HepG2 (cell line): ENCODE measurements at regions not wholly inside any gene's neighbourhood (a gene's known extent, or its start where the extent isn't known, plus 50 kb on each side); places are given as distances from the start of the nearest gene placed in this dataset.

Experiments
- GATA4 ChIP-seq: sonication (generic); IDR thresholded peaks from 2 replicates; pipeline ENCODE4 v1.6.1; 2016; ENCODE audit warnings: antibody characterized with exemption, low read depth, borderline replicate concordance
- GFI1 ChIP-seq: sonication (generic); formaldehyde crosslinking; IDR thresholded peaks from 2 replicates; pipeline ENCODE4 v1.5.0; 2020; ENCODE audit warnings: missing genetic modification reagents, mild to moderate bottlenecking, borderline replicate concordance
- HMG20A ChIP-seq: IDR thresholded peaks from 2 replicates; pipeline ENCODE4 v1.6.1; 2016; ENCODE audit warnings: borderline replicate concordance
- HNF4G ChIP-seq, 2 experiments: sonication (generic) in 1 of 2; formaldehyde crosslinking in 1 of 2; IDR thresholded peaks; 2 replicates each; pipeline versions ENCODE4 v1.4.0 to v1.6.1; 2011 to 2020; ENCODE audit warnings: borderline replicate concordance in 2 of 2, low read depth in 2 of 2, mild to moderate bottlenecking in 2 of 2, low read length in 1 of 2, missing genetic modification reagents in 1 of 2, moderate library complexity in 1 of 2
- HNRNPH1 ChIP-seq: fragments of 200-400 bp; formaldehyde crosslinking; optimal IDR thresholded peaks from 2 replicates; pipeline ENCODE3; 2017; ENCODE audit warnings: mild to moderate bottlenecking, low read depth, low read length
- JUN ChIP-seq: sonication (generic); formaldehyde crosslinking; IDR thresholded peaks from 2 replicates; pipeline ENCODE4 v1.4.0; 2020; ENCODE audit warnings: mild to moderate bottlenecking, missing genetic modification reagents
- LCORL ChIP-seq, 2 experiments: fragments of 450-650 bp in 1 of 2; sonication (generic) in 1 of 2; formaldehyde crosslinking in 1 of 2; IDR thresholded peaks; 2 replicates each; pipeline versions ENCODE4 v1.5.0 to v1.6.1; 2017 to 2020; ENCODE audit warnings: antibody characterized with exemption in 1 of 2, missing genetic modification reagents in 1 of 2
- NCOA2 ChIP-seq: sonication (generic); formaldehyde crosslinking; IDR thresholded peaks from 2 replicates; pipeline ENCODE4 v1.8.0; 2022; ENCODE audit warnings: inconsistent platforms
- NR2F6 ChIP-seq, 2 experiments: IDR thresholded peaks; 2 replicates each; pipeline ENCODE4 v1.6.1; 2016; ENCODE audit warnings: antibody characterized with exemption in 1 of 2, mild to moderate bottlenecking in 1 of 2
- PHF5A ChIP-seq: IDR thresholded peaks from one replicate; pipeline ENCODE4 v1.6.1; 2018; ENCODE audit warnings: low read depth, missing genetic modification reagents; ENCODE audit not compliant: unreplicated experiment
- RORA ChIP-seq: sonication (generic); formaldehyde crosslinking; IDR thresholded peaks from 2 replicates; pipeline ENCODE4 v1.5.0; 2020; ENCODE audit warnings: mild to moderate bottlenecking, missing genetic modification reagents, moderate library complexity
- SATB2 ChIP-seq: sonication (generic); formaldehyde crosslinking; IDR thresholded peaks from 2 replicates; pipeline ENCODE4 v1.5.0; 2020; ENCODE audit warnings: missing genetic modification reagents
- TBX3 ChIP-seq: fragments of 450-650 bp; IDR thresholded peaks from 2 replicates; pipeline ENCODE4 v1.6.1; 2017; ENCODE audit warnings: antibody characterized with exemption, mild to moderate bottlenecking, inconsistent platforms, borderline replicate concordance
- ZKSCAN1 ChIP-seq: fragments of 150-350 bp; IDR thresholded peaks from 2 replicates; pipeline ENCODE4 v1.6.1; 2014; ENCODE audit warnings: low read length
- ZMYM3 ChIP-seq: sonication (generic); formaldehyde crosslinking; IDR thresholded peaks from 2 replicates; pipeline ENCODE4 v1.5.1; 2020; ENCODE audit warnings: mild to moderate bottlenecking, missing genetic modification reagents
- ZMYM4 ChIP-seq: sonication (generic); formaldehyde crosslinking; IDR thresholded peaks from 2 replicates; pipeline ENCODE4 v1.8.1; 2023; ENCODE audit warnings: mild to moderate bottlenecking, missing genetic modification reagents
- ZNF205 ChIP-seq: IDR thresholded peaks from 2 replicates; pipeline ENCODE4 v1.6.1; 2018; ENCODE audit warnings: missing biosample characterization, missing genetic modification reagents
- ZNF614 ChIP-seq: IDR thresholded peaks from 2 replicates; pipeline ENCODE4 v1.6.1; 2018; ENCODE audit warnings: missing biosample characterization, missing genetic modification reagents, inconsistent platforms, borderline replicate concordance
- TF ChIP-seq, protein P1 (sequence below): sonication (generic); formaldehyde crosslinking; IDR thresholded peaks from 2 replicates; pipeline ENCODE4 v1.4.0; 2020; ENCODE audit warnings: missing genetic modification reagents
- TF ChIP-seq, protein P2 (sequence below): sonication (generic); formaldehyde crosslinking; conservative IDR thresholded peaks from 2 replicates; pipeline ENCODE4 v1.5.0; 2020; ENCODE audit warnings: missing genetic modification reagents
- TF ChIP-seq, protein P3 (sequence below): sonication (generic); formaldehyde crosslinking; IDR thresholded peaks from 2 replicates; pipeline ENCODE4; 2020; ENCODE audit warnings: missing genetic modification reagents, mild to moderate bottlenecking, borderline replicate concordance
- TF ChIP-seq, protein P4 (sequence below): sonication (generic); formaldehyde crosslinking; IDR thresholded peaks from 2 replicates; pipeline ENCODE4 v1.5.0; 2020; ENCODE audit warnings: mild to moderate bottlenecking, missing genetic modification reagents, borderline replicate concordance

DNA sequence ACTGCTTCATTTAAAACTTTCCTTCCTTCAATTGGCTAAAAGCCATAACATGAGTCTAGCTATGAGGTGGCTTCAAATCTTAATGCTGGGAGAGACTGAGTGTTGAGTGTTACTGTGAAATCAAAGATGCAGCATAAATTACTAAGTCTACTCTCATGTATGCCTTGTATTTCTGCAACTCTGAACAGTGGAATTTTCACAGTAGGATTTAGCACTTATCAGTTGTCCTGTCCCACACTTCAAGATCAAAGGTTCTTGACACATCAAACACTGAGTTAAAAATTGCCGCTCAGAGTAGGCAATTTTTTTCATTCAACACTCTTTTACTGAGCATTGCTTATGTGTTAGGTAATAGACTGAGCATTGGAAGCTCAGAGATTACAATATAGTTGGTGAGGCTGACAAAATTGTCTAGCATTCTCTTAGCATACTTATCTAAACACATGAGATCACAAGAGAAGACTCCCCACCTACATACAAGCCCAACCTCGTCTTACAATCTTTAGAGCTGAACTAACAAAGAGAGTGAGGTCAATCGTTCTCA, 56.4 kb upstream of the ADORA3 start (continued):
- no peak for TF ChIP-seq LCORL (IDR thresholded peaks at IDR 0.05)
- TF ChIP-seq LCORL (CRISPR knock-in tag; IDR thresholded peaks at IDR 0.05): peak; percentile 53; the same call in 1 of the 2 replicates
- TF ChIP-seq HMG20A (CRISPR knock-in tag): peak; percentile 69; the same call in 1 of the 2 replicates
- TF ChIP-seq NCOA2 (CRISPR knock-in tag): peak; percentile 71; the same call in 1 of the 2 replicates
- TF ChIP-seq, protein P1, sequence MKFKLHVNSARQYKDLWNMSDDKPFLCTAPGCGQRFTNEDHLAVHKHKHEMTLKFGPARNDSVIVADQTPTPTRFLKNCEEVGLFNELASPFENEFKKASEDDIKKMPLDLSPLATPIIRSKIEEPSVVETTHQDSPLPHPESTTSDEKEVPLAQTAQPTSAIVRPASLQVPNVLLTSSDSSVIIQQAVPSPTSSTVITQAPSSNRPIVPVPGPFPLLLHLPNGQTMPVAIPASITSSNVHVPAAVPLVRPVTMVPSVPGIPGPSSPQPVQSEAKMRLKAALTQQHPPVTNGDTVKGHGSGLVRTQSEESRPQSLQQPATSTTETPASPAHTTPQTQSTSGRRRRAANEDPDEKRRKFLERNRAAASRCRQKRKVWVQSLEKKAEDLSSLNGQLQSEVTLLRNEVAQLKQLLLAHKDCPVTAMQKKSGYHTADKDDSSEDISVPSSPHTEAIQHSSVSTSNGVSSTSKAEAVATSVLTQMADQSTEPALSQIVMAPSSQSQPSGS (CRISPR knock-in tag): peak; percentile 74
- TF ChIP-seq, protein P2, sequence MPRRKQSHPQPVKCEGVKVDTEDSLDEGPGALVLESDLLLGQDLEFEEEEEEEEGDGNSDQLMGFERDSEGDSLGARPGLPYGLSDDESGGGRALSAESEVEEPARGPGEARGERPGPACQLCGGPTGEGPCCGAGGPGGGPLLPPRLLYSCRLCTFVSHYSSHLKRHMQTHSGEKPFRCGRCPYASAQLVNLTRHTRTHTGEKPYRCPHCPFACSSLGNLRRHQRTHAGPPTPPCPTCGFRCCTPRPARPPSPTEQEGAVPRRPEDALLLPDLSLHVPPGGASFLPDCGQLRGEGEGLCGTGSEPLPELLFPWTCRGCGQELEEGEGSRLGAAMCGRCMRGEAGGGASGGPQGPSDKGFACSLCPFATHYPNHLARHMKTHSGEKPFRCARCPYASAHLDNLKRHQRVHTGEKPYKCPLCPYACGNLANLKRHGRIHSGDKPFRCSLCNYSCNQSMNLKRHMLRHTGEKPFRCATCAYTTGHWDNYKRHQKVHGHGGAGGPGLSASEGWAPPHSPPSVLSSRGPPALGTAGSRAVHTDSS (CRISPR knock-in tag): no peak
- TF ChIP-seq ZNF205 (CRISPR knock-in tag): peak; percentile 98
- TF ChIP-seq PHF5A: no peak
- no peak for TF ChIP-seq RORA
- TF ChIP-seq NR2F6 (IDR thresholded peaks at IDR 0.05): no peak
- TF ChIP-seq NR2F6 (CRISPR knock-in tag; IDR thresholded peaks at IDR 0.05): peak; percentile 22; the same call in 1 of the 2 replicates
- peak; percentile 62; the same call in 1 of the 2 replicates for TF ChIP-seq HNF4G (IDR thresholded peaks at IDR 0.05; ENCODE audit: borderline replicate concordance, low read depth, low read length)
- TF ChIP-seq HNF4G (CRISPR knock-in tag; IDR thresholded peaks at IDR 0.05; ENCODE audit: borderline replicate concordance, low read depth): no peak
- TF ChIP-seq ZMYM3 (CRISPR knock-in tag): 0 out of 2 replicates have a peak, but pooled peaks have one; percentile 35
- TF ChIP-seq, protein P3, sequence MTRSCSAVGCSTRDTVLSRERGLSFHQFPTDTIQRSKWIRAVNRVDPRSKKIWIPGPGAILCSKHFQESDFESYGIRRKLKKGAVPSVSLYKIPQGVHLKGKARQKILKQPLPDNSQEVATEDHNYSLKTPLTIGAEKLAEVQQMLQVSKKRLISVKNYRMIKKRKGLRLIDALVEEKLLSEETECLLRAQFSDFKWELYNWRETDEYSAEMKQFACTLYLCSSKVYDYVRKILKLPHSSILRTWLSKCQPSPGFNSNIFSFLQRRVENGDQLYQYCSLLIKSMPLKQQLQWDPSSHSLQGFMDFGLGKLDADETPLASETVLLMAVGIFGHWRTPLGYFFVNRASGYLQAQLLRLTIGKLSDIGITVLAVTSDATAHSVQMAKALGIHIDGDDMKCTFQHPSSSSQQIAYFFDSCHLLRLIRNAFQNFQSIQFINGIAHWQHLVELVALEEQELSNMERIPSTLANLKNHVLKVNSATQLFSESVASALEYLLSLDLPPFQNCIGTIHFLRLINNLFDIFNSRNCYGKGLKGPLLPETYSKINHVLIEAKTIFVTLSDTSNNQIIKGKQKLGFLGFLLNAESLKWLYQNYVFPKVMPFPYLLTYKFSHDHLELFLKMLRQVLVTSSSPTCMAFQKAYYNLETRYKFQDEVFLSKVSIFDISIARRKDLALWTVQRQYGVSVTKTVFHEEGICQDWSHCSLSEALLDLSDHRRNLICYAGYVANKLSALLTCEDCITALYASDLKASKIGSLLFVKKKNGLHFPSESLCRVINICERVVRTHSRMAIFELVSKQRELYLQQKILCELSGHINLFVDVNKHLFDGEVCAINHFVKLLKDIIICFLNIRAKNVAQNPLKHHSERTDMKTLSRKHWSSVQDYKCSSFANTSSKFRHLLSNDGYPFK (CRISPR knock-in tag): no peak
- TF ChIP-seq GFI1 (CRISPR knock-in tag): peak; percentile 48; the same call in 1 of the 2 replicates
- TF ChIP-seq HNRNPH1: no peak
- peak; percentile 15; the same call in 1 of the 2 replicates for TF ChIP-seq GATA4
- TF ChIP-seq JUN (CRISPR knock-in tag): 0 out of 2 replicates have a peak, but pooled peaks have one; percentile 23
- TF ChIP-seq, protein P4, sequence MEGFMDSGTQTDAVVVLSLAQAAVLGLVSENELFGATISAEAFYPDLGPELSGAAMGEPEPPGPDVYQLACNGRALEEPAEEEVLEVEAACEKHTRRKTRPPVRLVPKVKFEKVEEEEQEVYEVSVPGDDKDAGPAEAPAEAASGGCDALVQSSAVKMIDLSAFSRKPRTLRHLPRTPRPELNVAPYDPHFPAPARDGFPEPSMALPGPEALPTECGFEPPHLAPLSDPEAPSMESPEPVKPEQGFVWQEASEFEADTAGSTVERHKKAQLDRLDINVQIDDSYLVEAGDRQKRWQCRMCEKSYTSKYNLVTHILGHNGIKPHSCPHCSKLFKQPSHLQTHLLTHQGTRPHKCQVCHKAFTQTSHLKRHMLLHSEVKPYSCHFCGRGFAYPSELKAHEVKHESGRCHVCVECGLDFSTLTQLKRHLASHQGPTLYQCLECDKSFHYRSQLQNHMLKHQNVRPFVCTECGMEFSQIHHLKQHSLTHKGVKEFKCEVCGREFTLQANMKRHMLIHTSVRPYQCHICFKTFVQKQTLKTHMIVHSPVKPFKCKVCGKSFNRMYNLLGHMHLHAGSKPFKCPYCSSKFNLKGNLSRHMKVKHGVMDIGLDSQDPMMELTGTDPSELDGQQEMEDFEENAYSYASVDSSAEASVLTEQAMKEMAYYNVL (CRISPR knock-in tag): 0 out of 2 replicates have a peak, but pooled peaks have one; percentile 53
- no peak for TF ChIP-seq ZNF614
- peak; percentile 14; the same call in 1 of the 2 replicates for TF ChIP-seq ZMYM4
- no peak for TF ChIP-seq SATB2 (CRISPR knock-in tag)
- peak; percentile 82 for TF ChIP-seq TBX3
- peak; percentile 34; the same call in 1 of the 2 replicates for TF ChIP-seq ZKSCAN1
